ENCODE measurements at regions not wholly inside any gene's neighbourhood (a gene's known extent, or its start where the extent isn't known, plus 50 kb on each side); places are given as distances from the start of the nearest gene placed in this dataset. TPM values are rescaled to one million over a fixed set of nuclear protein-coding genes. Genes with fewer than 3 reads are reported as not detected.

- Histone ChIP-seq H3K27me3 (no peaks in the 10 kb centered on the region), H3K9me3 (no peaks in the 10 kb centered on the region), H3K27ac (no peak overlapping the region), H3K36me3 (no peaks in the 10 kb centered on the region), H3K4me3 (no peak overlapping the region), H3K4me1 (no peaks in the 10 kb centered on the region)
- intact Hi-C loops (cut with DNase I; ENCODE audit: low total_unique reads), result no loop called here
- no peak for DNase-seq
- no peak for TF ChIP-seq CTCF (IDR thresholded peaks at IDR 0.05)
- no peak for TF ChIP-seq POLR2A (IDR thresholded peaks at IDR 0.05)
These were observed 60.9 kb upstream of the TMTC1 start for GRCh38 chr12:29844667-29845066.

GRCh38 chr12:29843036-29843435 lies 59.3 kb upstream of the TMTC1 start:
- Histone ChIP-seq H3K27me3 (no peaks in the 10 kb centered on the region), H3K4me3 (no peak overlapping the region), H3K4me1 (no peaks in the 10 kb centered on the region), H3K9me3 (no peaks in the 10 kb centered on the region), H3K36me3 (no peaks in the 10 kb centered on the region), H3K27ac (no peak overlapping the region)
- intact Hi-C loops (cut with DNase I; ENCODE audit: low total_unique reads), result no loop called here
- no peak for TF ChIP-seq CTCF (IDR thresholded peaks at IDR 0.05)
- no peak for TF ChIP-seq POLR2A (IDR thresholded peaks at IDR 0.05)
- no peak for DNase-seq

GRCh38 chr12:29838768-29839167 lies 55.0 kb upstream of the TMTC1 start:
- H3K9me3 ChIP-seq, result no peaks in the 10 kb centered on the region
- no peaks in the 10 kb centered on the region for H3K4me1 ChIP-seq
- H3K27me3 ChIP-seq, result no peaks in the 10 kb centered on the region
- H3K36me3 ChIP-seq, result no peaks in the 10 kb centered on the region
- intact Hi-C loops (cut with DNase I; ENCODE audit: low total_unique reads), result no loop called here
- TF ChIP-seq CTCF (IDR thresholded peaks at IDR 0.05) (no peak), POLR2A (IDR thresholded peaks at IDR 0.05) (no peak)
- H3K27ac ChIP-seq, result no peak overlapping the region
- DNase-seq, result no peak
- H3K4me3 ChIP-seq, result no peak overlapping the region

Small RNAs in the stretch of these regions (small RNA-seq; reads per million reads assigned to genes)
- gene AC023511.2, result not detected
- gene RNA5SP356, result not detected
